ENCODE measurements at regions not wholly inside any gene's neighbourhood (a gene's known extent, or its start where the extent isn't known, plus 50 kb on each side); places are given as distances from the start of the nearest gene placed in this dataset.
"Not testable (repeated sequence)": the region's sequence is repeated elsewhere in the genome, so short reads cannot be mapped to it uniquely, and the experiment has no call there.

DNA sequence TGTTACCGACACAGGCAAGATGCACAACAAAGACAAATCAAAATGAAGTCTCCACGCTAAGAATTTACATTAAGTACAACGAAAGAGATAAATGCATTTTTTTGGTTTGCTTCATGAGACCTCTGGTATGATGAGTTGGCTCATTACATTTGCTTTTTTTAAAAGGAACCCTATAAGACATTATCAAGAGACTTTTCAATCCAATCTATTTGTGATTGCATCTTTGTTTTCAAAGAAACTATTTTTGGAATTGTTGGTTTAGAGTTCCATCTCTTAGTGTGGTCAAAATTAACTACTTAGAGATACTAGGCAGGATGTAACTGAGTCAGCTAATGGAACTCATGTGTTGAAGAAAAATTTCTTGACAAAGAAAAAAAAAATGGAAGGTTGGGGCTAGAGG is 200.1 kb downstream of the ZC3H11B start:
- H3K4me3 Mint-ChIP-seq, result no peak overlapping the region
- no peaks in the 10 kb centered on the region for H3K9me3 Mint-ChIP-seq
- TF ChIP-seq, protein P1, sequence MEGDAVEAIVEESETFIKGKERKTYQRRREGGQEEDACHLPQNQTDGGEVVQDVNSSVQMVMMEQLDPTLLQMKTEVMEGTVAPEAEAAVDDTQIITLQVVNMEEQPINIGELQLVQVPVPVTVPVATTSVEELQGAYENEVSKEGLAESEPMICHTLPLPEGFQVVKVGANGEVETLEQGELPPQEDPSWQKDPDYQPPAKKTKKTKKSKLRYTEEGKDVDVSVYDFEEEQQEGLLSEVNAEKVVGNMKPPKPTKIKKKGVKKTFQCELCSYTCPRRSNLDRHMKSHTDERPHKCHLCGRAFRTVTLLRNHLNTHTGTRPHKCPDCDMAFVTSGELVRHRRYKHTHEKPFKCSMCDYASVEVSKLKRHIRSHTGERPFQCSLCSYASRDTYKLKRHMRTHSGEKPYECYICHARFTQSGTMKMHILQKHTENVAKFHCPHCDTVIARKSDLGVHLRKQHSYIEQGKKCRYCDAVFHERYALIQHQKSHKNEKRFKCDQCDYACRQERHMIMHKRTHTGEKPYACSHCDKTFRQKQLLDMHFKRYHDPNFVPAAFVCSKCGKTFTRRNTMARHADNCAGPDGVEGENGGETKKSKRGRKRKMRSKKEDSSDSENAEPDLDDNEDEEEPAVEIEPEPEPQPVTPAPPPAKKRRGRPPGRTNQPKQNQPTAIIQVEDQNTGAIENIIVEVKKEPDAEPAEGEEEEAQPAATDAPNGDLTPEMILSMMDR (IDR thresholded peaks at IDR 0.05; ENCODE audit: unreplicated experiment), result no peak
- no peak for DNase-seq (ENCODE audit: low spot score in 2 of 2, unreplicated experiment in 2 of 2)
- no peaks in the 10 kb centered on the region for H3K36me3 Mint-ChIP-seq
- H3K27me3 Mint-ChIP-seq (ENCODE audit: low read depth), result no peaks in the 10 kb centered on the region
- no peak overlapping the region for H3K27ac Mint-ChIP-seq
- peaks cover 5% of the 10 kb centered on the region for H3K4me1 Mint-ChIP-seq

- not testable (repeated sequence) for H3K27ac Mint-ChIP-seq; H3K4me1 Mint-ChIP-seq; H3K36me3 Mint-ChIP-seq; H3K27me3 Mint-ChIP-seq (ENCODE audit: low read depth); DNase-seq (ENCODE audit: low spot score in 2 of 2, unreplicated experiment in 2 of 2); H3K9me3 Mint-ChIP-seq; H3K4me3 Mint-ChIP-seq
These were observed 202.2 kb downstream of the ZC3H11B start for GRCh38 chr1:219410721-219411120.

DNA sequence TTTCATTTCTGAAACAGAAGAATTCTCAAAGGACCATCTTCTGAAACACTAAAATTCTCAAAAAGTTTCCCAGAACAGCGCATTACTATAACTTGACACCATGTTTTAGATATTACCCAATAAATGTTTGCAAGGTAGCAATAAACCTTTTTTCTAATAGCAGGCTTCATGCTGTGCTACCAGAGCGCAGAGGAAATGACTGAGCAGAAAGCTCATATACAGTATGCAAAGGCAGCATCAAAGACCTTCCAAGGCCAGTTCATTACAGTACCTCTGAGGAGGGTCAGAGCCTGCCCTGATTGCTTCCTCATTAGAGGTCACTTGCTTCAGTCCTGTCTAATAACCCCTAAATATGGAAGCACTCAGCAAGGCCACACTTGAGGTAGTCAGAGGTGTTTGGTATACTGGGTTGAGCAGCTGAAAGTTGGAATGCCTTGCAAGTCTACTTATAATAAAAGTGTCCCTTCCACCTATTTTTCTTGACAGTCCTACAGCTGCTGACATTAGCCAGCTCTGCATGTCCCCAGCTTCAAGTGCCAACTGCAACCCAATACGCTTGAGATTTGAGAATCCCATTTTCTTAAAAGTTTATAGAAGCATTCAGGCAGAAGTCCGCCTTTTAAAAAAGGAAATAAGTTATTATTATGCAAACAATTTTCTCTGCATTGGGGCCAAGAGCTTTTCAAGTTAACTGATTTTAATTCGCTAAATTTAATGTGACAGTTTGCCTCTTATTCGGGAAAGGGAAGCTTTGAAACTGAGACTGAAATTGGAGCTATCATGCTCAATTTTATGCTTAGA is 207.2 kb downstream of the ZC3H11B start:
- Mint-ChIP-seq H3K4me1 (no peaks in the 10 kb centered on the region), H3K27ac (no peak overlapping the region), H3K27me3 (ENCODE audit: low read depth) (no peaks in the 10 kb centered on the region), H3K36me3 (no peaks in the 10 kb centered on the region), H3K4me3 (no peak overlapping the region), H3K9me3 (no peaks in the 10 kb centered on the region)
- DNase-seq (ENCODE audit: low spot score in 2 of 2, unreplicated experiment in 2 of 2), result no peak
- TF ChIP-seq, protein P1 (IDR thresholded peaks at IDR 0.05; ENCODE audit: unreplicated experiment), result no peak

DNA sequence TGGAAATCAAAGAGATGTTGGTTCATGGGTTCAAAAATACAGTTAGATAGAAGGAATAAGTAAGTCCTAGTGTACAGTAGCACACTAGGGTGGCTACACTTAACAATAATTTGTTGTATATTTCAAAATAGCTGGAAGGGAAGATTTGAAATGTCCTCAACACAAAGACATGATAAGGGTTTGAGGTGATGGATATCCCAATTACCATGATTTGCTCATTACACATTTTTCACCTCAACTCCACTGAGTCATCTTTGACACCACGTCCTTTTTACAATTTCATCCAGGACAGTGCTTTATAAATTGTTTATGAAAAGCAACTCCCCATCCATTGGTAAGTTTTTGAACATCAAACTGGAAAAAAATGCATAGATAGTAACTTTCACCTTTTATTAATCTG is 208.3 kb downstream of the ZC3H11B start:
- Mint-ChIP-seq H3K4me3 (no peak overlapping the region), H3K9me3 (no peaks in the 10 kb centered on the region), H3K27me3 (ENCODE audit: low read depth) (no peaks in the 10 kb centered on the region), H3K36me3 (no peaks in the 10 kb centered on the region), H3K27ac (no peak overlapping the region), H3K4me1 (no peaks in the 10 kb centered on the region)
- no peak for DNase-seq (ENCODE audit: low spot score in 2 of 2, unreplicated experiment in 2 of 2)
- TF ChIP-seq, protein P1 (IDR thresholded peaks at IDR 0.05; ENCODE audit: unreplicated experiment), result no peak

- Mint-ChIP-seq H3K36me3 (peaks cover 1% of the 10 kb centered on the region), H3K4me1 (no peaks in the 10 kb centered on the region), H3K4me3 (no peak overlapping the region), H3K27me3 (ENCODE audit: low read depth) (no peaks in the 10 kb centered on the region), H3K27ac (no peak overlapping the region), H3K9me3 (peaks cover 5% of the 10 kb centered on the region)
- DNase-seq (ENCODE audit: low spot score in 2 of 2, unreplicated experiment in 2 of 2), result no peak
- TF ChIP-seq, protein P1 (IDR thresholded peaks at IDR 0.05; ENCODE audit: unreplicated experiment), result no peak
These were observed 210.0 kb downstream of the ZC3H11B start for GRCh38 chr1:219402925-219403324.

DNA sequence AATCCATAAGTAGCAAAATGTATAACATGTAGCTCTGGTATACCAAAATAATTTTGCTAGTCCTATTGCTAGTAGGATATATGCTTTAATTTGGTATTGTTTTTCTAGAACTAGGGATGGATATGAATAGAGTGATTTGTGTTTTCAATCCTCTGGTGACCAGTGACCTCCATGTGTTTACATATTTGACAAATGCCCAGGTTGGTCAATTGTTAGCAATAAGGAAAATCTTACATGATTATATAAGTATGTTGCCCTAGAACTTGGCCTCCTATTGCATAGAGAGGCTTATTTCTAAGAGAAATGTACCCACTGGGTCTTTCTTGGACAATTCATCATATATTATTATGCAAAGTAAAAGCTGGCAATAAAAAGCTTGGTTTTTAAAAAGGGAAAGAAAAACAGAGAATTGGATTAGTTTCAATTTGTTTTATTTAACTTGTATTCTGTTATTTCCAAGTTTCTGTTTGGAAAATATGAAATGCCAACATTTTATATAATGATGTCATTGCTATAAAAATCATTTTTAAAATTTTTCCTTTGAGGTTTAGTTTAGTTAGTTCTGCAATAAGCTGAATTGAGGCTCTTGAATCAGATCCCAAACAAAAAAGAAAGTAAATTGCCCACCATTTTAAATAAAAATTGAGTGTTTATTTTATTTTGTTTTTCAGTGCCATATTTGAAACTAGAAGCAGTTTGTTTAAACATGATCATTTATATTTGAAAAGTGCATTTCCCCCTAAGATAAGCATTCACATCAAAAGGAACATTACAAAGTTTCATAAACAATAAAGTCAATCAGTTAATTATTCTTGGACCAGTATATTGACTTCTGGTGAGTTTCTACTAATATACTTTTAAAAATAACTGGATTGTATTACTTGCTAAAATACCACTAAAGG is 210.9 kb downstream of the ZC3H11B start:
- Mint-ChIP-seq H3K27ac (no peak overlapping the region), H3K9me3 (peaks cover 13% of the 10 kb centered on the region), H3K4me3 (no peak overlapping the region), H3K36me3 (peaks cover 2% of the 10 kb centered on the region), H3K4me1 (no peaks in the 10 kb centered on the region), H3K27me3 (ENCODE audit: low read depth) (no peaks in the 10 kb centered on the region)
- DNase-seq (ENCODE audit: low spot score in 2 of 2, unreplicated experiment in 2 of 2), result no peak
- TF ChIP-seq, protein P1 (IDR thresholded peaks at IDR 0.05; ENCODE audit: unreplicated experiment), result no peak
